GM21423 (cell line): ENCODE measurements at regions not wholly inside any gene's neighbourhood (a gene's known extent, or its start where the extent isn't known, plus 50 kb on each side); places are given as distances from the start of the nearest gene placed in this dataset.
"Not testable (repeated sequence)": the region's sequence is repeated elsewhere in the genome, so short reads cannot be mapped to it uniquely, and the experiment has no call there.

Source experiments
- ATAC-seq: cut with Tn5 transposase; IDR thresholded peaks from one replicate; pipeline ENCODE4 v1.9.1; 2021; ENCODE audit warnings: mild to moderate bottlenecking, moderate library complexity; ENCODE audit not compliant: unreplicated experiment

DNA sequence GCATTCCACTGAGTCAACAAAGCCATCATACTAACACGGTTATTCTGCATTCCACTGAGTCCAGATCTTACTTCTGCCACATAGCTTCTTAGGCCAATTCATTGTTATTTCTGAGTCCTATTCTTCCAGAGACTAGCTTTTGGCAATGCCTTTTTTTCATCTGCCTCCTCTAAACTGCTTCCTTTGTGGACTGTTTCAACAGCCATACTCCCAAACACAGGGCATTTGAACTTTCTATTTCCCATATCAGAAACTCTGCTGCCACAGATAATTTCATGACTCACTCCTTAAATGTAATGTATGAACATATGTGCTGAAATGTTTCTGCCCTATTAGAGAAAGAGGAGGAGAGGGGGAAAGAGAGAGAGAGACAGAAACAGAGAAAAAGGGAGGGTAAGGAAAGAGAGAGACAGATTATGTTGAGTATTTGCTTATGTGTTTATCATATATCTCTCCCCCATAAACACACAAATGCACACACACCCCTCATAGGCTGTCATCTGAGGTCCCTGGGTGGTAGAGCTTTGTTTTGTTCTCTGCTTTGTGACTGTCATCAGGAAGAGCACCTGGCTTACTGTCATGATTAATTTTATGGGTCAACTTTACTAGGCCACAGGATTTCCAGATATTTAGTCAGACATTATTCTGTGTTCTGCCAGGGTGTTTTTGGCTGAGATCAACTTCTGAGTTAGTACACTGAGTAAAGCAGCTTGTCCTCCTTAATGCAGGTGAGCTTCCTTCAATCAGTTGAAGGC lies 308.0 kb upstream of the KCND2 start:
- ATAC-seq: no peak

DNA sequence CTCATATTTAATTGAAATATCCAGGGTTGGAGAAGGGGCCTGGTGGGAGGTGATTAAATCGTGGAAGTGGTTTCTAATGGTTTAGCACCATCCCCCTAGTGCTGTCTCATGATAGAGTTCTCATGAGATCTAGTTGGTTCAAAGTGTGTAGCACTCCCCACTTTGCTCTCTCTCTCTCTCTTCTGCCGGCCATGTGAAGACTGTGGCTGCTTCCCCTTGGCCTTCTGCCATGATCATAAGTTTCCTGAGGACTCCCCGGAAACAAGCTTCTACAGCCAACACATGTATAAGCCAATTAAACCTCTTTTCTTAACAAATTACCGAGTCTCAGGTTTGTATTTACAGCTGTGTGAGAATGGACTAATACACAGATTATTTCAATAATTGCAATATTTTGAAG lies 305.8 kb upstream of the KCND2 start:
- no peak for ATAC-seq

GRCh38 chr7:119968411-119968810 lies 304.6 kb upstream of the KCND2 start:
- not testable (repeated sequence) for ATAC-seq

GRCh38 chr7:119969054-119969453 lies 303.9 kb upstream of the KCND2 start:
- no peak for ATAC-seq

GRCh38 chr7:119969763-119970162 lies 303.2 kb upstream of the KCND2 start:
- ATAC-seq: no peak

- ATAC-seq: no peak
Measured at GRCh38 chr7:119974972-119975371, 298.0 kb upstream of the KCND2 start.

GRCh38 chr7:119982884-119983283 lies 290.1 kb upstream of the KCND2 start:
- ATAC-seq: no peak

GRCh38 chr7:119983468-119983867 lies 289.5 kb upstream of the KCND2 start:
- ATAC-seq: no peak

DNA sequence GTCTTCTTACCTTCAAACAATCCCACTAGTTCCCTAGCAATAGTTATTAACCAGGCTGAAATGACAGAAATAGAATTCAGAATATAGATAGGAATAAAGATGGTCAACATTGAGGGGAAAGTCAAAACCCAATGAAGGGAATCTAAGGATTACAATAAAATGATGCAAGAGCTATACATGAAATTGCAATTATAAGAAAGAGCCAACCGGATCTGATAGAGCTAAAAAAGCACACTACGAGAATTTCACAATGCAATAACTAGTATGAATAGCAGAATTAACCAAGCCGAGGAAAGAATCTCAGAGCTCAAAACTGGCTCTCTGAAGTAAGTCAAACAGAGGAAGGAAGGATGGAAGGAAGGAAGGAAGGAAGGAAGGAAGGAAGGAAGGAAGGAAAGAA lies 288.7 kb upstream of the KCND2 start:
- no peak for ATAC-seq

DNA sequence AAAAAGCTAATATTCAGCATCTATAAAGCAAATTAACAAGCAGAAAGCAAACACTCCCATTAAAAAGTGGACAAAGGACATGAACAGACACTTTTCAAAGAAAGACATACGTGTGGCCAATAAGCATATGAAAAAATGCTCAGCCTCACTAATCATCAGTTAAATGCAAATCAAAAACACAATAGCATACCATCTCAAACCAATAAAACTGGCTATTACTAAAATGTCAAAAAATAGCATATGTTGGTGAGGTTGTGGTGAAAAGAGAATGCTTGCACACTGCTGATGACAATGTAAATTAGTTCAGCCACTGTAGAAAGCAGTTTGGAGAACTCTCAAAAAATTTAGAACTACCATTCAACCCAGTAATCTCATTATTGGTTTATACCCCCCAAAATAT lies 284.6 kb upstream of the KCND2 start:
- no peak for ATAC-seq

DNA sequence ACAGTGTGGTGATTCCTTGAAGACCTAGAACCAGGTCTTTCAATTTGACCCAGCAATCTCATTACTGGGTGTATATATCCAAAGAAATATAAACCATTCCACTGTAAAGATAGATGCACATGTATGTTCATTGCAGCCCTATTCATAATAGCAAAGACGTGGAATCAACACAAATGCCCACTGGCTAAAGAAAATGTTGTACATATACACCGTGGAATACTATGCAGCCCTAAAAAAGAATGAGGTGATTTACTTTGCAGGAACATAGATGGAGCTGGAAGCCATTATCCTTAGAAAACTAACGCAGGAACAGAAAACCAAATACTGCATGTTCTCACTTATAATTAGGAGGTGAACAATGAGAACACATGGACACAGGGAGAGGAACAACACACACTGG lies 278.0 kb upstream of the KCND2 start:
- no peak for ATAC-seq

DNA sequence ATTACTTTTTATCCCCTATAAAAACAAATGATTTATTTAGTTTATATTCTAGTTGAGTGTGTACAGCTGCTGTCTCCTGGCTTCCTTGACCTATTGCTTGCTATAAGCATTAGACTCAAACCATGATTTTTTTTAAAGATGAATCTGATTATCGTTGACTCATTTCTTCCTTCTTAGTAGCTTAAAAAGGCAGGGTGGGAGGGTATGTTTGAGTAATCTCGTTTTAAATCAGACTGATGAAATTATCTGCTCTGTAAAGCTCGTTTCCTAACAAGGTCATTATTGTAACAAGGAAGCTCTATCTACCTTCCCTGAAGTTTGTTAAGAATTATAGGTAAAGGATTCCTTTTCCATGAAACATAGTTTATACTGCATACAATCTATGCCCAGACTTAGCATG lies 276.3 kb upstream of the KCND2 start:
- no peak for ATAC-seq

- ATAC-seq: no peak
Measured at GRCh38 chr7:119999738-120000475, 273.1 kb upstream of the KCND2 start.

DNA sequence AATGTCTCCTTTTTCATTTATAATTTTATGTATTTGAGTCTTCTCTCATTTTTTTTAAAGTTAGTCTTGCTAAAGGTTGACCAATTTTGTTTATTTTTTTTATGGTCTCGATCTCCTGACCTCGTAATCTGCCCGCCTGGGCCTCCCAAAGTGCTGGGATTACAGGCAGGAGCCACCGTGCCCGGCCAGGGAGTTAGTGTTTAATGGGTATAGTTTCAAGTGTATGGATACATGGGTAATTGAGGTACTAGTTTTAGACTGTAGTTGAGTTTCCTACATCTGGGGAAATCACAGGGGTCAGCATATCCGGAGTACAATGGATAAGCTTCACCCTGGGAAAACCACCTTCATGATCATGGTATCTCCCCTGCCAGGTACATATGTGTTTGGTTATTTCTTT lies 267.3 kb upstream of the KCND2 start:
- no peak for ATAC-seq

DNA sequence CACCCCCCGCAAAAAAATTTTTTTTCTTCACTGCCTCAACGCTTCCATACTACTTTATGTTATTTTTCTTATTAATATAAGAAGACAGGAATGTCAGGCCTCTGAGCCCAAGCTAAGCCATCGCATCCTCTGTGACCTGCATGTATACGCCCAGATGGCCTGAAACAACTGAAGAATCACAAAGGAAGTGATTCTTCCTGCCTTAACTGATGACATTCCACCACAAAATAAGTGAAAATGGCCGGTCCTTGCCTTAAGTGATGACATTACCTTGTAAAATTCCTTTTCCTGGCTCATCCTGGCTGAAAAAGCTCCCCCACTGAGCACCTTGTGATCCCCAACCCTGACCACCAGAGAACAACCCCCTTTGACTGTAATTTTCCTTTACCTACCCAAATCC lies 258.7 kb upstream of the KCND2 start:
- ATAC-seq: not testable (repeated sequence)

GRCh38 chr7:120014925-120015465 lies 258.0 kb upstream of the KCND2 start:
- ATAC-seq: no peak

GRCh38 chr7:120021085-120021484 lies 251.9 kb upstream of the KCND2 start:
- no peak for ATAC-seq

- no peak for ATAC-seq
Measured at GRCh38 chr7:120023494-120024167, 249.3 kb upstream of the KCND2 start.

GRCh38 chr7:120028636-120029035 lies 244.3 kb upstream of the KCND2 start:
- no peak for ATAC-seq

DNA sequence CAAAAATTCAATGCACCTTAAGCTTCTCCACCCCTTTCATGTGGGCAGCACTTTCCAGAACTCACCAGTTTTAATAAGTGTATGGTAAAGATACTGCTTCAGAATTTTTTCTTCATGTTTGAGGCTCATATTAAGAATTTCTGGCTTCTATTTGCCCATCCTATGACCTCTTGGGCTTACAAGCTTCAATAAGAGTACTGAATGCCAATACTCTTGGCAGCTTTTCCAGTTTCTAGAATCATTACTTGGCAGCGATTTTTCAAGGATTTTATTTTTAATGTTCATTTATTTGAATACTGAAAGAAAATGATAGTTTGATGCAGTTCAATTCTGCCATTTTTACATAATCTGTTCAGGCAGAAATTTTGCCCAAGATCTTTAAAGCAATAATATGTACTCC lies 242.1 kb upstream of the KCND2 start:
- ATAC-seq: no peak

GRCh38 chr7:120033114-120033513 lies 239.9 kb upstream of the KCND2 start:
- no peak for ATAC-seq

- no peak for ATAC-seq
Measured at GRCh38 chr7:120039138-120039537, 233.8 kb upstream of the KCND2 start.
